Stomach smooth muscle (tissue), 2 donors: ENCODE measurements at regions not wholly inside any gene's neighbourhood (a gene's known extent, or its start where the extent isn't known, plus 50 kb on each side); places are given as distances from the start of the nearest gene placed in this dataset.

ENCODE experiments used
- H3K27ac ChIP-seq: one replicate; pipeline ENCODE4 v1.7.0; 2013; ENCODE audit warnings: mild to moderate bottlenecking, low read length, inconsistent platforms
- H3K27me3 ChIP-seq, 2 donors: one replicate each; pipeline ENCODE4 v1.7.0; 2013; ENCODE audit warnings: low read length in 2 of 2; ENCODE audit not compliant: insufficient read depth in 2 of 2, control insufficient read depth in 1 of 2
- H3K36me3 ChIP-seq, 2 donors: one replicate each; pipeline ENCODE4 v1.7.0; 2013; ENCODE audit warnings: low read length in 2 of 2; ENCODE audit not compliant: control insufficient read depth in 2 of 2, insufficient read depth in 2 of 2
- H3K4me1 ChIP-seq: one replicate; pipeline ENCODE4 v1.7.0; 2013; ENCODE audit warnings: low read length; ENCODE audit not compliant: control insufficient read depth, insufficient read depth
- H3K4me3 ChIP-seq, 2 donors: one replicate each; pipeline ENCODE4 v1.7.0; 2013; ENCODE audit warnings: low read length in 2 of 2
- H3K9ac ChIP-seq, 2 donors: one replicate each; pipeline ENCODE4 v1.7.0; 2013; ENCODE audit warnings: low read length in 2 of 2, mild to moderate bottlenecking in 1 of 2
- H3K9me3 ChIP-seq, 2 donors: one replicate each; pipeline ENCODE4 v1.7.0; 2013; ENCODE audit warnings: low read length in 2 of 2; ENCODE audit not compliant: control insufficient read depth in 2 of 2
- donor health status: healthy.
- donor health status: Pancreatic carcinoma.

GRCh38 chr13:100941377-100942368 is 267.1 kb upstream of the TMTC4 start:
- Histone ChIP-seq H3K27ac (no peak overlapping the region), H3K4me3 (no peak overlapping the region), H3K9me3 (no peaks in the 10 kb centered on the region), H3K4me1 (no peaks in the 10 kb centered on the region), H3K9ac (no peak overlapping the region), H3K36me3 (no peaks in the 10 kb centered on the region), H3K27me3 (no peaks in the 10 kb centered on the region)

DNA sequence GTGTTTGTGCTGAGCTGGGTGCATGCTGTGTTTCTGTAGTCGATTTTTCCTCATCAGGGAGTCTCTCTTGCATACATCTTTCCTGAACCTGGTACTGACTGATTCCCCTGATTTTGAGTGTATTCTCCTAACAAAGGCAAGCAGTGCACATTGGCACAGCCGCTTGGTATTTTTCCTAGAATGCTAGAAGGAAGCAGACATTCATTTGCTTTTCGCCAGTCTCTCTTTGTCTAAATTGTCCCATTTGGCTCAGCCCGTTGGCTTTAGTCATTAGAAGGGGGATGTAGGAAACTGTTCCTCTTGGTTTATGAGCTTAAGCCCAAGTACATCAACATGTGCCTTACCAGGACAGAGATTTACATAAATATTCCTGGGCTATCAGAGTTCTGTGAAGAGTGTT is 266.1 kb upstream of the TMTC4 start:
- H3K27ac ChIP-seq: no peak overlapping the region
- no peaks in the 10 kb centered on the region for H3K4me1 ChIP-seq
- no peak overlapping the region for H3K4me3 ChIP-seq
- H3K27me3 ChIP-seq: peaks cover 0 to under 1% of the 10 kb centered on the region in 2 donors
- H3K9me3 ChIP-seq: no peaks in the 10 kb centered on the region
- no peaks in the 10 kb centered on the region for H3K36me3 ChIP-seq
- H3K9ac ChIP-seq: no peak overlapping the region

DNA sequence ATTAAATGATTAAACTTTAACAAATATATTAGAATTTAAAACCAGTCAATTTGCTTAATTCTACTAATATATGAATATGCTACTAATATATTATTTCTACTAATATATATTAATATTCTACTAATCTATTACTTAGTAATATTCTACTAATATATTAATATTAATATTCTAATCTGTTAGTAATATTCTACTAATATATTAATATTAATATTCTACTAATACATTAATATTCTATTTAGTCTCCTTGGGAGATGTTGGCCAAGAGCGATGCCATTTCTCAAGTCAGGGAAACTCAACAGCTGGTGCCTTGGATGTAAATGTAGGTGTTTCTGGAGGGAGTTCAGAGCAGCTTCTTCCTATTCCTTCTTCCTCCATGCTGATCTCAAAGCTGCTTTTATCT is 259.2 kb upstream of the TMTC4 start:
- Histone ChIP-seq H3K27ac (no peak overlapping the region), H3K9me3 (no peaks in the 10 kb centered on the region), H3K4me3 (no peak overlapping the region), H3K9ac (no peak overlapping the region), H3K36me3 (no peaks in the 10 kb centered on the region), H3K4me1 (no peaks in the 10 kb centered on the region), H3K27me3 (peaks cover 0 to 2% of the 10 kb centered on the region in 2 donors)

- Histone ChIP-seq H3K27ac (no peak overlapping the region), H3K36me3 (no peaks in the 10 kb centered on the region), H3K4me1 (no peaks in the 10 kb centered on the region)
Measured at GRCh38 chr13:100922599-100922998, 248.0 kb upstream of the TMTC4 start.

DNA sequence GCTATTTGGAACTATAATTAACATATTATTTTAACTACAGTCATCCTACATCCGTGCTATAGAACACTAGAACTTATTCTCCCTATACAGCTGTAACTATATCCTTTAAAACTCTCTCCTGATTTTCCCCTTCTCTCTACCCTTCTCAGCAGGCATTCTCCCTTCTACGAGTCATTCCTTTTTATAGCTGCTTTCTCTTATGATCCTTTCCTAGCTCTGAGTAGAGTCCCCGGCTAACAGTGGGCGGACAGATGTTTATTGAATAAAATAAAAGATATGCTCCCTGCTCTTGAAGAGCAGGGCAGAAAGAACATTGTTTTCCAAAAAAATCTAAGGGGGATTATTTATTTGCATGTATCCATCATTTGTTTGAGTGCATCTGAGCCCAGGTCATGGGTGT is 246.5 kb upstream of the TMTC4 start:
- Histone ChIP-seq H3K27me3 (no peaks in the 10 kb centered on the region), H3K4me1 (no peaks in the 10 kb centered on the region), H3K9me3 (no peaks in the 10 kb centered on the region), H3K9ac (no peak overlapping the region), H3K4me3 (no peak overlapping the region), H3K36me3 (no peaks in the 10 kb centered on the region), H3K27ac (no peak overlapping the region)

More at GRCh38 chr13:100922599-100922998, 248.0 kb upstream of the TMTC4 start:
- Histone ChIP-seq H3K27me3 (no peaks in the 10 kb centered on the region), H3K4me3 (no peak overlapping the region), H3K9me3 (no peaks in the 10 kb centered on the region), H3K9ac (no peak overlapping the region)

DNA sequence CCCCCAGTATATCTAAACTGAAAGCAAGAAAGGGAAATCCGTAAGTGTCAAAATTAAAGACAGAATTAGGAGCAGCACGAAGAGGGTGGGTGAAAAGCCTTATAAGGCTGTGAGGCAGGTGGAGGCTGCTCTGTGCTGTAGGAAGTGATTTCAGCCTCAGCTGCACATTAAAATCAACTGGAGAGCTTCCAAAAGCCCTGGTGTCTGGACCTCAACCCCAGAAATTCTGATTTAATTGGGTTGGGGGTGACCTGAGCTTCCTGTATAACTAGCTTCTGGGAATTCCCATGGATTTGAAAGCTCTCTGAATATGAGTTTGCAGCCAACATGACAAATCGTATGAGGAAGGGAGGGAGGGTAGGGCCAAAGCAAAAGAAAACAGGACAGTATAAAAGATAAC is 242.4 kb upstream of the TMTC4 start:
- Histone ChIP-seq H3K27ac (no peak overlapping the region), H3K4me3 (no peak overlapping the region), H3K27me3 (peaks cover 0 to 3% of the 10 kb centered on the region in 2 donors), H3K9ac (no peak overlapping the region), H3K9me3 (no peaks in the 10 kb centered on the region), H3K36me3 (no peaks in the 10 kb centered on the region), H3K4me1 (no peaks in the 10 kb centered on the region)

GRCh38 chr13:100913143-100913542 is 238.5 kb upstream of the TMTC4 start:
- no peak overlapping the region for H3K4me3 ChIP-seq

DNA sequence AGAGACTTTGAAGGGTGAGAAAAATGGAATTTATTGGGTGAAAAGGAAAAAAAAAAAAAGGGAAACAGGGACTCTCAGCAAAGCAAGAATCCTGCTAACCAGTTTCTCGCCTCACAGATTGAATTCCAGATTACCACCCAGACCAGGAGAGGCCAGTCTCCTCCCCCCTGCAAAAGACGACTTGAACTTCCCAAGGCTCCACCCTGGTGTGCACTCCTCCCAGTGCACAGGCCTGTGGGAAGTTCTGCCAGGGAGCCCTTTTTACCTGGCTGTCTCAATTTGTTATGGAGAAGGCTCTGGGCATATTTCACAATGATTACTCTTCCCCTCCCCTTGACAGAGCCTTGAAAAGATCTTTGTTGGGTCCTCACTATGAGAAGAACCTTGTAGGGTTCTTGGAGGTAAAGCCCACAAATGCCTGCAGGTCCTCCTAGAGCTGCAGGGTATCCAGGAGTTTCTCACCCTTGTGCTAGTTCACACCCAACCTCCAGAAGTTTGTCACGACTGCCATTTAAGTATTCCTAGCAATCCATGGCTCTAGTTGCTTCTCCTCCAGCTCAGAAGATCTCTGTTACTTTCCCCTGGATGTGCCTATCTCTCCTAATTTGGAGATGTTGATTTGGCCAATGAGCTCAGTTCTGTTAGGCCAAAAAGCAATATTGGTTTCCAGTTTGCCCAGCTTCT is 229.8 kb upstream of the TMTC4 start:
- no peak overlapping the region for H3K4me3 ChIP-seq
- H3K27me3 ChIP-seq: no peaks in the 10 kb centered on the region
- H3K9ac ChIP-seq: no peak overlapping the region
- no peak overlapping the region for H3K27ac ChIP-seq
- no peaks in the 10 kb centered on the region for H3K9me3 ChIP-seq
- H3K36me3 ChIP-seq: no peaks in the 10 kb centered on the region
- H3K4me1 ChIP-seq: no peaks in the 10 kb centered on the region

More at GRCh38 chr13:100913143-100913542, 238.5 kb upstream of the TMTC4 start:
- Histone ChIP-seq H3K27ac (no peak overlapping the region), H3K4me1 (no peaks in the 10 kb centered on the region), H3K36me3 (no peaks in the 10 kb centered on the region), H3K9me3 (no peaks in the 10 kb centered on the region), H3K27me3 (peaks cover 0 to 3% of the 10 kb centered on the region in 2 donors), H3K9ac (no peak overlapping the region)

DNA sequence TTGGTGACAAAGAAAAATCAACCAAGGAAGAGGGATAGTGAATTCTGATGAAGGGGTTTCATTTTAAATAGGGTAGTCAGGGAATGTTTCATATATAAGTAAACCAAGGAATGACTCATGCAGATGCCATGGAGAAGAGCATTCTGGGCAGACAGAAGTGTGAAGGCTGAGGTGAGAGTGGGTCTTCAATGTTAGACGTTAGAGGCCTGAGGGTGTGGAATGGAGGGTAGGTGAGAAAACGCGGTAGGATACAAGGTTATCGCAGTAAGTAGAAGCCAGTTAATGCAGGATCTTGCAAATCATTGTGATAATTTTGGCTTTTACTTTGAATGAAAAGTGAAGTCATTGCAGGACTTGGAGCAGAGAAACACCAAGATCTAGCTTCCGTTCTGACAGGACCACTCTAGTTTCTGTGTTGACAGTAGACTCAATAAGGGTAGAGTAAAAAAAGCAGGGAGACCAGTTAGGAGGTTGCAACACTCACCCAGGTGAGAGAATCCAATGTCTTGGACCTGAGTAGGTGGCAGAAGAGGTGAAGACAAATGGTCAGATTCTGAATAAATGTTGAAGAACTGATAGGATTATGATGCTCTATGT is 225.2 kb upstream of the TMTC4 start:
- H3K4me1 ChIP-seq: no peaks in the 10 kb centered on the region
- H3K27ac ChIP-seq: no peak overlapping the region
- H3K9ac ChIP-seq: no peak overlapping the region
- no peak overlapping the region for H3K4me3 ChIP-seq
- H3K27me3 ChIP-seq: no peaks in the 10 kb centered on the region
- H3K36me3 ChIP-seq: no peaks in the 10 kb centered on the region
- H3K9me3 ChIP-seq: no peaks in the 10 kb centered on the region

- H3K4me1 ChIP-seq: no peaks in the 10 kb centered on the region
- no peaks in the 10 kb centered on the region for H3K27me3 ChIP-seq
- H3K9me3 ChIP-seq: no peaks in the 10 kb centered on the region
- H3K36me3 ChIP-seq: no peaks in the 10 kb centered on the region
- no peak overlapping the region for H3K27ac ChIP-seq
- no peak overlapping the region for H3K4me3 ChIP-seq
- H3K9ac ChIP-seq: no peak overlapping the region
Measured at GRCh38 chr13:100898431-100898830, 223.8 kb upstream of the TMTC4 start.
